Activated CD4-positive, alpha-beta memory T cell treated with anti-CD3 and anti-CD28 coated beads, Interleukin-2, amount 10 ng/mL, durations not matched to agents 7 days and 5 days (primary cell): ENCODE measurements at regions not wholly inside any gene's neighbourhood (a gene's known extent, or its start where the extent isn't known, plus 50 kb on each side); places are given as distances from the start of the nearest gene placed in this dataset.

ENCODE experiments used
- CTCF ChIA-PET: fragments of 350-600 bp; sonication (Branson Sonifier 250); formaldehyde crosslinking; loops from one replicate; lab custom pipeline; 2021; ENCODE audit warnings: antibody characterized with exemption, inconsistent platforms; lab: Charles Lee
- POLR2A ChIA-PET: fragments of 350-600 bp; sonication (Branson Sonifier 250); formaldehyde crosslinking; loops from one replicate; lab custom pipeline; 2021; ENCODE audit warnings: antibody characterized with exemption; lab: Charles Lee
- DNase-seq: peaks from one replicate; pipeline ENCODE4 v3.0.0-alpha.2; 2020
- H3K27ac Mint-ChIP-seq: one replicate; pipeline ENCODE4 v1.8.0; 2021; ENCODE audit warnings: mild to moderate bottlenecking, mixed read lengths
- H3K27me3 Mint-ChIP-seq: one replicate; pipeline ENCODE4 v1.8.0; 2021; ENCODE audit warnings: mixed read lengths
- H3K36me3 Mint-ChIP-seq: one replicate; pipeline ENCODE4 v1.8.0; 2021; ENCODE audit warnings: low read depth, mixed read lengths
- H3K4me1 Mint-ChIP-seq: one replicate; pipeline ENCODE4 v1.8.0; 2021; ENCODE audit warnings: mixed read lengths
- H3K4me3 Mint-ChIP-seq: one replicate; pipeline ENCODE4 v1.8.0; 2021; ENCODE audit warnings: mild to moderate bottlenecking, mixed read lengths
- H3K9me3 Mint-ChIP-seq: one replicate; pipeline ENCODE4 v1.8.0; 2021; ENCODE audit warnings: mixed read lengths

DNA sequence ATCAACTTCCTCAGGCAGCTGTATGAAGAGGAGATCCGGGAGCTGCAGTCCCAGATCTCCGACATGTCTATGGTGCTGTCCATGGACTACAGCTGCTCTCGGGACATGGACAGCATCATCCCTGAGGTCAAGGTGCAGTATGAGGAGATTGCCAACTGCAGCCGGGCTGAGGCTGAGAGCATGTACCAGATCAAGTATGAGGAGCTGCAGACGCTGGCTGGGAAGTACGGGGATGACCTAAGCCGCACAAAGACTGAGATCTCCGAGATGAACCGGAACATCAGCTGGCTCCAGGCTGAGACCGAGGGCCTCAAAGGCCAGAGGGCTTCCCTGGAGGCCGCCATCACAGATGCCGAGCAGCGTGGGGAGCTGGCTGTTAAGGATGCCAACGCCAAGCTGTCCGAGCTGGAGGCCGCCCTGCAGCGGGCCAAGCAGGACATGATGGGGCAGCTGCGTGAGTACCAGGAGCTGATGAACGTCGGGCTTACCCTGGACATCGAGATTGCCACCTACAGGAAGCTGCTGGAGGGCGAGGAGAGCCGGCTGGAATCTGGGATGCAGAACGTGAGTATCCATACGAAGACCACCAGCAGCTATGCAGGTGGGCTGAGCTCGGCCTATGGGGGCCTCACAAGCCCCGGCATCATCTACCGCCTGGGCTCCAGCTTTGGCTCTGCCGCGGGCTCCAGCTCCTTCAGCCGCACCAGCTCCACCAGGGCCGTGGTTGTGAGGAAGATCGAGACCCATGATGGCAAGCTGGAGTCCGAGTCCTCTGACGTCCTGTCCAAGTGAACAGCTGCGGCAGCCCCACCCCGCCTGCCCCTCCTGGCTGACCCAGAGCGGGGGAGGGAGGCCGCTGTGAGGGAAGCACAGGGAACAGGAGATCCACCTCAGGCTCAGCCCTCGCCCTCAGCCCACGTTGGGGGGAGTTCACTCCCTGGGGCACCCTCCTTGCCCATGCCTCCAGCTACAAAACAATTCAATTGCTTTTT is 84.0 kb downstream of the SEC61B start:
- Mint-ChIP-seq H3K4me1 (no peaks in the 10 kb centered on the region), H3K27me3 (peaks cover 18% of the 10 kb centered on the region), H3K27ac (no peak overlapping the region), H3K9me3 (no peaks in the 10 kb centered on the region), H3K4me3 (no peak overlapping the region), H3K36me3 (no peaks in the 10 kb centered on the region)
- ChIA-PET POLR2A (no interaction called here), CTCF (no interaction called here)
- no peak for DNase-seq

DNA sequence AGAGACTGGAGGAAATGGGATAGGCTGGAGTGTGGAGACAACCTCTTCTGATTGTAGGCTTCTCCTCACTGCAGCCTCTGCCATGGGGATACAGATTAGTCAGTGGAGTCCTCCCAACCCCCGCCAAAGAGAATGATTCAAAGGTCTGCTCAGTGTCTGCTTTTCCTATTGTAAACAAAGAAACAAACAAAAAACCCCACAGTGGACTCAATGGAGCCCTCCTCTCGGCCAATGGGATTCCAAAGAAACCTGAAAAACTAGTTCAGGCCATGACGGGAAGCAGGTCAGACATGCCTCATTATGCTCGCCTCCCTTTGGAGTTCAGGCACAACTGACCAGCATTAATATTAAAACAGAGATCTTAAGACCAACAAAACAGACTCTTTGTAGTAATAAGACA is 85.8 kb downstream of the SEC61B start:
- CTCF ChIA-PET = no interaction called here
- no peaks in the 10 kb centered on the region for H3K9me3 Mint-ChIP-seq
- H3K27me3 Mint-ChIP-seq = peaks cover 18% of the 10 kb centered on the region
- no peak for DNase-seq
- H3K27ac Mint-ChIP-seq = no peak overlapping the region
- H3K4me1 Mint-ChIP-seq = no peaks in the 10 kb centered on the region
- POLR2A ChIA-PET = no interaction called here
- no peak overlapping the region for H3K4me3 Mint-ChIP-seq
- H3K36me3 Mint-ChIP-seq = no peaks in the 10 kb centered on the region

GRCh38 chr9:99309141-99309939 is 87.3 kb downstream of the SEC61B start:
- H3K36me3 Mint-ChIP-seq = no peaks in the 10 kb centered on the region

GRCh38 chr9:99312736-99313135 is 90.7 kb downstream of the SEC61B start:
- ChIA-PET POLR2A (no interaction called here), CTCF (no interaction called here)
- Mint-ChIP-seq H3K9me3 (no peaks in the 10 kb centered on the region), H3K27me3 (peaks cover 27% of the 10 kb centered on the region), H3K4me3 (no peak overlapping the region), H3K4me1 (no peaks in the 10 kb centered on the region), H3K27ac (no peak overlapping the region), H3K36me3 (no peaks in the 10 kb centered on the region)
- no peak for DNase-seq

More at GRCh38 chr9:99309141-99309939, 87.3 kb downstream of the SEC61B start:
- Mint-ChIP-seq H3K4me3 (no peak overlapping the region), H3K27me3 (peaks cover 18% of the 10 kb centered on the region), H3K9me3 (no peaks in the 10 kb centered on the region), H3K27ac (no peak overlapping the region), H3K4me1 (no peaks in the 10 kb centered on the region)
- POLR2A ChIA-PET = no interaction called here
- CTCF ChIA-PET = no interaction called here
- no peak for DNase-seq

DNA sequence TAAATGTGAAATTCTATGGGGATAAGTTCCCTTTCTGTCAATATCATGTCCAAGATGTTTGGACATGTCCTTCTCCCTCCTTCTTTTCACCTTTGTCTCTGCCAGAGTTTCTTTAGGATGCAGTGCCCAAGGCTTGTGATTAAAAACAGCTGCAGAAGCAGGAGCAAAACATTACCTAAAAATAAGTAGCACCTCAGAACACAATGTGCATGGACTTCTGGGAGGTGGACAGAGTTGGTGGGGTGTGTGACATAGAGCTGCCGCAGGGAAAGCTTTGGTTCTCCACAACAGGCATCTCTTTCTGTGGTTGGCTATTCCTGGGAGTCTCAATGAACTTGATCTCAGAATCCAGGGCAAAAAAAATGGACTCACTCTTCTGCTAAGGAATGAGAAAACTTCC is 97.0 kb downstream of the SEC61B start:
- no peak for DNase-seq

DNA sequence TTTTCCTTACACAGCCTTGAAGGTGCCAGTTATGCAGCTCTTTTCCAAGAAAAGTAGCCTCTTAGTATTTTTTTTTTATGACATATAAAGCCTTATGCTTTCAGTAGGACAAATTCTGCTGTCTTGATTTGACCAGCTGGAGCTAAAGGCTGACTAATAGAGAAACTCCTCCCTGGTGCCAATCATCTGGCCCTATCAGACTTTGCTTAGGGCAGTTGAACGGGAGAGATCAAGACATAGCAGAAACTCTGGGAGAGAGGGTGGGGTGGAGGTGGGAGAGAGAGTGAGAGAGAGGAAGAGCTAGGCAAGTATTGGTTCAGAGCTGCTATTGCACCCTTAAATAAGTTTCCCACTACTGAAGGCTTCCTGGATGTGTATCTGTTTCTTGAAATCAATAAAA is 100.2 kb downstream of the SEC61B start:
- H3K9me3 Mint-ChIP-seq = no peaks in the 10 kb centered on the region
- no peaks in the 10 kb centered on the region for H3K4me1 Mint-ChIP-seq
- H3K27ac Mint-ChIP-seq = no peak overlapping the region
- CTCF ChIA-PET = no interaction called here
- no peak overlapping the region for H3K4me3 Mint-ChIP-seq
- H3K27me3 Mint-ChIP-seq = peaks cover 45% of the 10 kb centered on the region
- no peak for DNase-seq
- no peaks in the 10 kb centered on the region for H3K36me3 Mint-ChIP-seq
- POLR2A ChIA-PET = no interaction called here

More for the DNA sequence above, 97.0 kb downstream of the SEC61B start:
- peaks cover 30% of the 10 kb centered on the region for H3K27me3 Mint-ChIP-seq
- H3K27ac Mint-ChIP-seq = no peak overlapping the region
- H3K4me1 Mint-ChIP-seq = no peaks in the 10 kb centered on the region
- H3K9me3 Mint-ChIP-seq = no peaks in the 10 kb centered on the region
- no peaks in the 10 kb centered on the region for H3K36me3 Mint-ChIP-seq
- POLR2A ChIA-PET = no interaction called here
- no peak overlapping the region for H3K4me3 Mint-ChIP-seq
- CTCF ChIA-PET = interaction anchor here (1.1 kb wide), 1 partner anchor 10 kb away, joined by 3 read pairs; no protein-coding TSS in a partner anchor

DNA sequence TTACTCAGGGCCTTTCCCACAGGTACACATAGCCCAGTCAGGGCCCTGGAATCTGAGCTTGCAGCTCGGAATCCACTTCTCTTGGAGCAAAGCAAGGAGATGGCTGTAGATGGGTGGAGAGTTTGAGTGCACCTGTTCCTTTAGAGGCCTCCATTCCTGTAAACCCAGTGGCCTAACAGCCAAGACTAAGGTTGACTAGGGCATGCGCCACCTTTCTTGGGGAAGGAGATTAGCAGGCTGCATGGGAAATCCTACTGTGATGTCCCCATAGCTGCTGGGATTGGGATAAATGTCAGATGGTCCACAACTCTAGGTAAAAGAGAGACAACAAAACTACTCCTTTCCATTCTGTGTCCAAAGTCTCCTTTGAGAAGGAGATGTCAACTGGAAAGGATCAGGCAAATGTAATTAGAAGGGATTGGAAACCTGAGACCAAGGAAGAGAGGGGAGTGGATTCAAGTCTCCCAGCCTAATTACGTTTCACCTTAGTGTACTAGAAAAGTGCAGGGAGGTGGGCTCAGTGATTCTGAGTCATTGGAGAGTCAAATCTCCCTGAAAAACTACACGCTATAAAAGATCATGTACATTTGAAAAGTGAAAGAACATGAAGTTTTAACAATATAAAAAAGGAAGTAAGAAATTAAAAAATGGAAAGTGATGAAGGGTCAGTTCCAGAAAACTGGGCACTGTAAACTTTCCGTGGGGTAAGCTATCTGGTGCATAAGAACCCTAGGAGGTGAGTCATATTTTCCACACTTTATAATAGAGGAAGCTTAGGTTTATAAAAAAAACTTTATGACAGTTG is 104.2 kb downstream of the SEC61B start:
- no peak for DNase-seq
- H3K4me1 Mint-ChIP-seq = no peaks in the 10 kb centered on the region
- no peaks in the 10 kb centered on the region for H3K36me3 Mint-ChIP-seq
- peaks cover 44% of the 10 kb centered on the region for H3K27me3 Mint-ChIP-seq
- POLR2A ChIA-PET = no interaction called here
- H3K9me3 Mint-ChIP-seq = no peaks in the 10 kb centered on the region
- CTCF ChIA-PET = no interaction called here
- H3K27ac Mint-ChIP-seq = no peak overlapping the region
- no peak overlapping the region for H3K4me3 Mint-ChIP-seq

DNA sequence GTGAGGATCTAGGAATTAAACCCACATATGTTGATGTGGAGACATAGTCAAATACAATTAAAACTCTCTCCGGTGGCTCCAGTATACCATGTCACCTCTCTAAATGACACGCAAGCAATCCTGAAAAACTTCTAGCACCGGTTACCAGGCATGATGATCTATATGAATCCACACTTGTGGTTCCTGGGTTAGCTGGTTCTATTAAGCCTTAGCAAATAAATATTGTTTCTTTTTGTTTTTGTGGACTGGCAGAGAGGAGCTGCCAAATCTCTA is 104.8 kb downstream of the SEC61B start:
- no peak overlapping the region for H3K4me3 Mint-ChIP-seq

GRCh38 chr9:99327667-99328066 is 105.6 kb downstream of the SEC61B start:
- no peak for DNase-seq
- POLR2A ChIA-PET = no interaction called here
- Mint-ChIP-seq H3K4me1 (peaks cover 7% of the 10 kb centered on the region), H3K27me3 (peaks cover 36% of the 10 kb centered on the region), H3K4me3 (no peak overlapping the region), H3K36me3 (no peaks in the 10 kb centered on the region), H3K27ac (no peak overlapping the region), H3K9me3 (no peaks in the 10 kb centered on the region)
- CTCF ChIA-PET = interaction anchor here (0.6 kb wide), 1 partner anchor 54 kb away, joined by 3 read pairs; no protein-coding TSS in a partner anchor

More for the DNA sequence above, 104.8 kb downstream of the SEC61B start:
- Mint-ChIP-seq H3K36me3 (no peaks in the 10 kb centered on the region), H3K27me3 (peaks cover 38% of the 10 kb centered on the region), H3K4me1 (peaks cover 2% of the 10 kb centered on the region), H3K9me3 (no peaks in the 10 kb centered on the region), H3K27ac (no peak overlapping the region)
- ChIA-PET CTCF (no interaction called here), POLR2A (no interaction called here)
- DNase-seq = no peak

GRCh38 chr9:99335280-99335679 is 113.2 kb downstream of the SEC61B start:
- H3K27me3 Mint-ChIP-seq = peaks cover 20% of the 10 kb centered on the region
- no peak overlapping the region for H3K27ac Mint-ChIP-seq
- peaks cover 7% of the 10 kb centered on the region for H3K4me1 Mint-ChIP-seq
- no peaks in the 10 kb centered on the region for H3K9me3 Mint-ChIP-seq
- ChIA-PET CTCF (no interaction called here), POLR2A (no interaction called here)
- H3K36me3 Mint-ChIP-seq = no peaks in the 10 kb centered on the region
- DNase-seq = no peak
- no peak overlapping the region for H3K4me3 Mint-ChIP-seq

- Mint-ChIP-seq H3K4me1 (peaks cover 7% of the 10 kb centered on the region), H3K9me3 (no peaks in the 10 kb centered on the region), H3K36me3 (no peaks in the 10 kb centered on the region), H3K4me3 (no peak overlapping the region), H3K27me3 (peaks cover 20% of the 10 kb centered on the region), H3K27ac (no peak overlapping the region)
- POLR2A ChIA-PET = no interaction called here
- no peak for DNase-seq
- CTCF ChIA-PET = no interaction called here
Observed at GRCh38 chr9:99336005-99336404, 113.9 kb downstream of the SEC61B start.

- POLR2A ChIA-PET = no interaction called here
Observed at GRCh38 chr9:99336531-99336930, 114.4 kb downstream of the SEC61B start.

GRCh38 chr9:99340281-99340680 is 118.2 kb downstream of the SEC61B start:
- H3K4me1 Mint-ChIP-seq = no peaks in the 10 kb centered on the region
- ChIA-PET CTCF (no interaction called here), POLR2A (no interaction called here)
- peaks cover 21% of the 10 kb centered on the region for H3K27me3 Mint-ChIP-seq
- H3K27ac Mint-ChIP-seq = no peak overlapping the region
- no peaks in the 10 kb centered on the region for H3K9me3 Mint-ChIP-seq
- H3K36me3 Mint-ChIP-seq = no peaks in the 10 kb centered on the region
- no peak for DNase-seq
- no peak overlapping the region for H3K4me3 Mint-ChIP-seq

More at GRCh38 chr9:99336531-99336930, 114.4 kb downstream of the SEC61B start:
- Mint-ChIP-seq H3K4me3 (no peak overlapping the region), H3K4me1 (peaks cover 6% of the 10 kb centered on the region), H3K9me3 (no peaks in the 10 kb centered on the region), H3K36me3 (no peaks in the 10 kb centered on the region), H3K27me3 (peaks cover 23% of the 10 kb centered on the region), H3K27ac (no peak overlapping the region)
- DNase-seq = no peak
- CTCF ChIA-PET = no interaction called here
